RKO (cell line): ENCODE measurements at regions not wholly inside any gene's neighbourhood (a gene's known extent, or its start where the extent isn't known, plus 50 kb on each side); places are given as distances from the start of the nearest gene placed in this dataset.
"Not testable (repeated sequence)": the region's sequence is repeated elsewhere in the genome, so short reads cannot be mapped to it uniquely, and the experiment has no call there.

Experiments
- DNase-seq: peaks from one replicate; pipeline ENCODE4 v3.0.0-alpha.2; 2016; ENCODE audit warnings: low spot score

DNA sequence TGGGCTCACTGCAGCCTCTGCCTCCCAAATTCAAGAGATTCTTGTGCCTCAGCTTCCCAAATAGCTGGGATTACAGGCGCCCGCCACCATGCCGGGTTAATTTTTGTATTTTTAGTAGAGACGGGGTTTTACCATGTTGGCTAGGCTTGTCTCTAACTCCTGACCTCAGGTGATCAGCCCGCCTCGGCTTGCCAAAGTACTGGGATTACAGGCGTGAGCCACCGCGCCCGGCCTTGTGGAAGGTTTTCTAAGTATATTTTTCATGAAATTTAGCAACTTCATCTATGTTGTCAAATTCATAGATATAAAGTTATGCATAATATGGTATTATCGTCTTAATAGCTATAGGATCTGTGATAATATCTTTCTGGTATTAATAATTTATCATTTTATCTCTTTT lies 275.6 kb upstream of the GRM7 start:
- no peak for DNase-seq

DNA sequence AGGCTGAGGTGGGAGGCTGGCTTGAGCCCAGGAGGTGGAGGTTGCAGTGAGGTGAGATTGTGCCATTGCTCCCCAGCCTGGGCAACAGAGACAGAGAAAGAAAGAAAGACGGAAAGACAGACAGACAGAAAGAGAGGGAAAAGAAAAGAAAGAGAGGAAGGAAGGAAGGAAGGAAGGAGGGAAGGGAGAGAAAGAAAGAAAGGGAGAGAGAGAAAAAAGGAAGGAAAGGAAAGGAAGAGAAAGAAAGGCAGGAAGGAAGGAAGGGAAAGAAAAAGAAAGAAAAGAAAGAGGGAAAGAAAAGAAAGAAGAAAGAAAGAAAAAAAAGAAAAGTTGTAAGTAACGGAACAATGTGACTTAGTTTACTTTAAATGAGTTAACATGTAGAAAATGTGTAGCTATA lies 260.7 kb upstream of the GRM7 start:
- DNase-seq, result no peak

DNA sequence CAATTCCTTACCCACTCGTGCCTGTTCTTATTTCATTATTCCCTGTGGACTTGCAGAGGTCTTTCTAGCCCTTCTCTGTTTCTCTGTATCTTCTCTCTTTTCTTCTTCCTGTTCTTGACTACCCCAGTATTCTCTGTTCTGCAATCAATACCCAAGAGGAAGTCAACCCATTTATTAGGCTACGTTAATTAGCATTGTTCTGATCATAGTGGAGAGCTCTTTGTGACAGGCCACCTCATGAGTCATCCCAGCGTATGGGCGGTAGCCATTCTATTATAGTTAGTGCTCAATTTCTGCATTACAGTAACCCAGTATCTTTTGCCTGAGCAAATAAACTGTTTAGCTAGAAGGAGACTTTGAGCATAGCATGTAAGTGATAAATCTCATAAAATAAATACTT lies 259.5 kb upstream of the GRM7 start:
- DNase-seq, result no peak

GRCh38 chr3:6602329-6602728 lies 258.6 kb upstream of the GRM7 start:
- DNase-seq, result no peak

DNA sequence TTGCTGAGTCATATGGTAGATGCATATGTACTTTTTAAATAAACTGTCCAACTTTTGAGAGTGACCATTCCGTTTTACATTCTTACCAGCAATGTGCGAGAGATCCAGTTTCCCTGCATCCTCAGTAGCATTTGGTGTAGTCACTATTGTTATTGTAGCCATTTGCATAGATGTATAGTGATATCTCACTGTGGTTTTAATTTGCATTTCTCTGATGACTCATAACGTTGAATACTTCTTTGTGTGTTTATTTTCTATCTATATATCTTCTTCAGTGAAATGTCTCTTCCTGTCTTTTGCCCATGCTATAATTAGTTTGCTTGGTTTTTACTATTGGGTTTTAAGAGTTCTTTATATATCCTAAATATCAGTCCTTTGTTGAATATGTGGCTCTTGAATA lies 255.7 kb upstream of the GRM7 start:
- DNase-seq, result no peak

- DNase-seq, result no peak
These were observed 252.1 kb upstream of the GRM7 start for GRCh38 chr3:6608843-6609242.

DNA sequence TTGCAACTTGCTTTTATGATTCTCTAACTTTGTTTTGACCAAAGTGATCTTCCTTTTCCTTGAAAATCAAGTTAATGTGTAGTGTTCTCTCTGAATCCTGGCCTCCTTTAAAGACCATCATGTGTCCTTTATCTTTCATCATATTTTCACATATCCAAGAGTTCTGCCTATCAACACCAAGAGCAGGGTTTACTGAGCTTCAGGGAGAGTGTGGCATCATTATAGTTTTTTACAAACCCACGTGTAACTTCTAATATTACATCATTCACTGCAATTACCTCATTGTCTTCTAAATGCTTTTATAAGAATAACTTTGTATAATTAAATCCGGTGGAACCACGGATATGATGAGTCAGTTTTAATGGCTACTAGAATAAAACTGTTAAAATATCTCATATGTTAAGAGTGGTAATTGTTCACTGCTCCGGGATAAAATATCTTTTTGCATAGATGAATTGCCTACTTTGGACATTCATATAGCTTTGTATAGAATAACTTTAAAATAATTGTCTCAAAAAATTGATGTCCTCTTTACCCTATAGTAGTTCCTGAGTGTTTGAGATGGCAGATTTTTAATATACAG lies 248.8 kb upstream of the GRM7 start:
- no peak for DNase-seq

- DNase-seq, result no peak
These were observed 238.7 kb upstream of the GRM7 start for GRCh38 chr3:6622260-6622659.

DNA sequence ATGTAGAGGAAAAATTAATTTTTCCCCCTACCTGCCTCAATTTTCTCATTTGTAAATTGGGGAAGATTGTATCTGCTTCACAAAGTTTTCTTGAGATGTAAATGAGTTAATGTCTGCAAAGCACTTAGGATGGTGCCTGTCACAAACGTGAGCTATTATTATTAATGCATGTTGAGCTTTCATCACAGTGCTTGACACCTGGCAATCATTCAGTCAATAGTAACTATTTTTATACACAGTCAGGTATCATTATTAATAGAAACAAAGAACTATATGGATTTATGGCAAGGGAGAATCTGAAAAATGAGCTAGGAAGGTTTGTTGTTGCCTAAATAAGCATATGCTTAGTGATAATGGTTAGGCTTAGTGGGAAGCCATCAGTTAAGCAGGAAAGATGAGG lies 238.2 kb upstream of the GRM7 start:
- DNase-seq, result no peak

DNA sequence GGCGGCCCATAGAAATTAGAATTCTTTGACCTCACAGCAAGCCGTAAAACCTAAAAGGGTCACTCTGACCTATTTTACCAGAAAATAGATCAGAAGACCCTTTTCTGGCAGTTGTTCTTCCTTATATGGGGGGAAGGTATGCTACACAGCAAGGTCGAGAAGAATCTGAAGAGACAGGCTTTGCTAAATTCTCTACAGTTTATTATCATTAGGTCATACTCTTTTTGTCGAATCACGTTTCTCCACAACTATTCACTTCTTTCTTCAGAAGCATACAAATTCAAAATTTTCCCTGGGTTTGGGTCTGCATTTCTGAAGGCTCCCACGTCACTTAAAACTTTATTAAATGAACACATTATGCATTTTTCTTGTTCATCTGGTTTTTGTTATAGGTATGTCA lies 229.5 kb upstream of the GRM7 start:
- DNase-seq, result no peak

DNA sequence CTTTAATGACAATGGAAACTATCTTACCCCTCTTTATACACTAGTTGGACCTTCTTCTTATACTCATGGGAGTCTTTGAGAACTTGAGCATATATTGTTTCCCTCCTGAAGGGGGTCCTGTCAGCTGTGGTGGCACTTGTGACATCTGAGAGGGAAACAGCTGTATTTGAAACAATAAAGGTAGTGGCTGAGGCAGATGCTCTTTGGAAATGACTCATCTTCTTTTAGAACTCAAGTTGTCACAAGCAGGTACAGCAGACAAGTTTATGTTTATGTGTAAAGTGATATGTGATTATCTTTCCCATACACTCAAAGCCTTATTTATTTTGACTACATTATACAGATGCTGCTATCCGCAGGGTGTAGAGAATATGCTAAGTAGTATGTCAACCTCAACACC lies 220.0 kb upstream of the GRM7 start:
- no peak for DNase-seq

DNA sequence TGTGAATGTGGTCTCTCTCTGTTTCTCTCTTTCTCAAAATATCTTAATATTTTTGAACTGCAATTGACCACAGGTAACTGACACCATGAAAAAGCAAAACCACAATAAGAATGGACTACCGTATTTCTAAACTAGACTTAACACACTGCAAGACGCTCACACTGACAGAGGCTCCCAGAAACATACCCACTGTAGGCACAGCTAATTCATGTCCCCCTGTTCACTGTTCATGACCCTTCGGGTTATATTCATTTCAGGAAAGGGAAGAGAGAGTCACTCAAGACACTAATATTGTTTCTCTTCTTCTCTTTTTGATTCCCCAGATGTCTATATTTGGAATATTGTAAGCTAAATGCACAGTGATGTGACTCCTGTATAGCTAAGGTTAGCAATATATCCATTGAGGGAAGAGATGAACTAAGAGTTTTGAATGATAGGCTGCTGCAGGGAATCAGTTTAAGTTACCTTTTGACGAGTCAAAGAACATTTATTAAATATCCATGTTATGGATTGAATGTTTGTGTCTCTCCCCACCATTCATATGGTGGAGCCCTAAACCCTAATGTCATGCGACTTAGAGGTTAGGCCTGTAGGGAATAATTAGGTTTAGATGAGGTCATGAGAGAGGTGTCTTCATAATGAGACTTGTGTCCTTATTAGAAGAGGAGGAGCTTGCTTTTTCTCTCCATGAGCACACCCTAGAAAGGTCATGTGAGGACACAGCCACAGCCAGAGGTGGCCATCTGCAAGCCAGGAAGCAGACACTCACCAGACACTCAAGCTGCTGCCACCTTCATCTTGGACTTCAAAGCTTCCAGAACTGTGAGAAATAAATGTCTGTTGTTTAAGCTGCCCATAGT lies 216.6 kb upstream of the GRM7 start:
- DNase-seq, result no peak

- no peak for DNase-seq
These were observed 206.2 kb upstream of the GRM7 start for GRCh38 chr3:6654670-6655069.

- DNase-seq, result no peak
These were observed 205.6 kb upstream of the GRM7 start for GRCh38 chr3:6655275-6655674.

- DNase-seq, result no peak
These were observed 203.3 kb upstream of the GRM7 start for GRCh38 chr3:6657591-6657990.

DNA sequence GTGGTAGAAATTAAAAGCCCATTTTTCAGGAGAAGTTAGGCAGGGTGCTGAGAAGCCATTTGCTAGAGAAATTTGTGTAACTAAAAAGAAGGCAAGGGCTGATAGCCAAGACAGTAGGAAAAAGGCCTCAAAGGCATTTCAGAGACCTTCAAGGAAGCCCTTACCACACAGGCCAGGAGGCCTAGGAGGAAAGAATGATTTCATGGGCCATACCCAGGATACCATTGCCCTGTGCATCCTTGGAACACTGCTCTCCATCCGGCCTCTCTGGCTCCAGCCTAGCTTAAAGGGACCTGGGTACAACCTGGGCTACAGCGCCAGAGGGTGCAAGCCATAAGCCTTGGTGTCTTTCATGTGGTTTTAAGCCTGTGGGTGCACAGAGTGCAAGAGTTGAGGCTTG lies 193.6 kb upstream of the GRM7 start:
- no peak for DNase-seq

- DNase-seq, result no peak
These were observed 189.6 kb upstream of the GRM7 start for GRCh38 chr3:6671363-6671762.

DNA sequence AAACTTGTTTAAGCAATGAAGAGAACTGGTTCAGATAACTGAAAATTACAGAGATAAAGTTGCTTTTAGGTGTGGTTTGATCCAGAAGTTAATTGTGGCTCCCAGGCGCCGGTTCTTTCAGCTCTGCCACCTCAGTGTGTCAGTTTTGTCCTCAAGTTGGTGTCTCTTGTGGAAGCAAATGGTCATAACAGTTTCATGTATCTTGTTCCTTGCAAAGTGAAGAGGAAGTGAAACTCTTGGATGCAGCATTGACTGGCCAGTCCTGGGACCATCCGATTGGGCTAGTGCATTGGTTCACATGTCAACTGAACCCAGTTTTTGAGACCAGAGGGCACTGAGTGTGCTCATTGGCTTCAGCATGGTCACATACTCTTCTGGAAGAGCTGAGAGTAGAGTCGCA lies 181.4 kb upstream of the GRM7 start:
- no peak for DNase-seq

- DNase-seq, result no peak
These were observed 180.7 kb upstream of the GRM7 start for GRCh38 chr3:6680119-6680806.

DNA sequence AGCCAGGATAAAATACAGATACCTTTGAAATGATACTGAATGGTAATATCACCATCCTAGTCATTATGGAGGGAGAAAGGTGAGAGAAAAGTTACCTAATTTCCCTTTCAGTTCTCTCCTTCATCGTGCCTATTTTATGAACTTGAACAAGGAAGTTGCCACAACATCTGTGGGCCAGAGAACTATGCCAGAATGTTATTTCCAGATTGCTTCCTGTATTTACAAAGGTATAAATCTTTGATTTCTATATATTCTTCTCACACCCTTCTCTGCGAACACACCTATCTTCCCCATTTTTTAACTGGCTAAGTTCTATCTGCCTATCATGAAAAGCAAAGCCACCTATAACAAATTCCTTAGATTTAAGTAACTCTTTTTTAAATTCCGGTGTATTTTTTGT lies 163.6 kb upstream of the GRM7 start:
- DNase-seq, result no peak

DNA sequence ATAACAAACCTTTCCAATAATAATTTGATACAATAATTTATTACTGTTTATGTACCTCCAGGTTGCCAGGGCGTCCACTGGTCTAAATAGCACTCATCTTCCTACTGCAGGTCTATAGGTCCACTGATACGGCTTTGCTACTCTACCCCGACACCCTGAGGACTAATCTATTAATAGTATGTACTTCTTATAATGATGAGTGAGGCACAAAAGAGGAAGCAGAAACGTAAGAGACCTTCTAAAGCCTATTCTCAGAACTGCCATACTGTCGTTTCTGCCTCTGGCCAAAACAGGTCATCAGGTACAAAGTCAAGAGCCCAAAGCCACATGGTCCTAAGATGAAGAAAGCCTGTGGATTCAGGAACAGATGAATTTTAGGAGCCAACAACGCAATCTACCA lies 163.2 kb upstream of the GRM7 start:
- no peak for DNase-seq

- DNase-seq, result not testable (repeated sequence)
These were observed 156.1 kb upstream of the GRM7 start for GRCh38 chr3:6704817-6705216.

DNA sequence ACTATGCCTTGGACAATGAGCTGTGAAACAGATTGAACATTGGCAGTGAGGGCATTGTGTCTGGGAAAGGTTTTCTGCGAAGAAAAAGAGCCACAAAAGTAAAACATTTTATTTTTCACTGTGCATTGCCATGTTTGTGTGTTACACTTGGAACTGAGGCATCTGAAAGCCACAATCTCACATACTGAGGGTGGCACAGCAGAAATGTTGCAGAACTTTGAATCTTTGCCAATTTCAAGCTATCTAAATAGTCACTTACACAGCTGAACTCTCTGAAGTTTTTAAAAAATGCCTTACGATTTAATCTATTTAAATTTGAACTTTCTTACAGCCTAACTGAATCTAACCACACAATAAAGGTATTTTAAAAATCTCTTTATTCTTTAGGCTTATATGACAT lies 154.1 kb upstream of the GRM7 start:
- DNase-seq, result no peak
